Amniotic stem cell (primary cell): ENCODE measurements at regions not wholly inside any gene's neighbourhood (a gene's known extent, or its start where the extent isn't known, plus 50 kb on each side); places are given as distances from the start of the nearest gene placed in this dataset.
"Not testable (repeated sequence)": the region's sequence is repeated elsewhere in the genome, so short reads cannot be mapped to it uniquely, and the experiment has no call there.

ENCODE experiments used
- DNase-seq: peaks from one replicate; lab custom pipeline; 2025; lab: John Stamatoyannopoulos, UW

DNA sequence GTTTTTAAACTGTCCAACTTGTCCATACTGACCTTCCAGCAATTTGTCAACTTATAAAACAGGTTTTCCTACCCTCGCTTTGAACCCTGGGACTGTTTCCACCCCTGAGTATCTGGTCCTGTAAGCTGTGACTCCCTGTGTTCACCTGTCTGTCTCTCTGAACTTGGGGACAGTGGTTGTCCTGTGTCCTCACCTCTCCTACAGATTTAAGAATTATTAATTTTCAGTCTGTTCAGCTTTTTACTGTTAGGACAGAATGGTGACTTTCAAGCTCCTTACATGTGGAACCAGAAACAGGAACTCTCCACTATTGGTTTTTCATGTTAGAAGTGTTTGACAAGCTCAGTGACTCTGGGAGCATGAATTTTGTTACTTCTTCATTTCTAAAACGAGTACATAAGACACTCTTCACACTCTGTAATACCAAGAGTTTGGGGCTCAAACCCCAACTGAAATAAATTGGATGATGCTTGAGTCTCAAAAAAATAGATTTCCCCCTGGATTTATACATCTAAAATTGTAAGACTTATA, 713.9 kb downstream of the COL12A1 start:
- no peak for DNase-seq

DNA sequence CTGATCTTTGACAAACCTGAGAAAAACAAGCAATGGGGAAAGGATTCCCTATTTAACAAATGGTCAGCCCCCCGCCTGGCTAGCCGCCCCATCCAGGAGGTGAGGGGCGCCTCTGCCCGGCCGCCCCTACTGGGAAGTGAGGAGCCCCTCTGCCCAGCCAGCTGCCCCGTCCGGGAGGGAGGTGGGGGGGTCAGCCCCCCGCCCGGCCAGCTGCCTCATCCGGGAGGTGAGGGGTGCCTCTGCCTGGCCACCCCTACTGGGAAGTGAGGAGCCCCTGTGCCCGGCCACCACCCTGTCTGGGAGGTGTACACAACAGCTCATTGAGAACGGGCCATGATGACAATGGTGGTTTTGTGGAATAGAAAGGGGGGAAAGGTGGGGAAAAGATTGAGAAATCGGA, 717.1 kb downstream of the COL12A1 start:
- DNase-seq = not testable (repeated sequence)

DNA sequence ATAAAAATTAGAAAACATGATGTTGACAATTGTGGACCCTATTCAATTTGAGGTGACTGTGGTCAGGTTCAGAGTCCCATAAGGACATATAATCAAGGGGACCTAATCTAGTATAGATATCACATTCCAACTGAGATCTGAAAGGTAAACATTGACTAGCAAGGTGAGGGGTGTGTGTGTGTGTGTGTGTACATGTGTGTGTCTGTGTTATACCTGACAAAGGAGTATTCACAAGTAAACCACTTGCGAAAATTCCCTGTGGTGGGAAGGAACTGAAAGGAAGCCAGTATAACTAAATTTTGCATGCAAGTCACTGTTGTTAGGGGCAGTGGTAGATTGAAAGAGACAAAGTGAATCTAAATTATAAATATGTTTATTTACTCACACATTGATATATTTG, 723.7 kb downstream of the COL12A1 start:
- no peak for DNase-seq

DNA sequence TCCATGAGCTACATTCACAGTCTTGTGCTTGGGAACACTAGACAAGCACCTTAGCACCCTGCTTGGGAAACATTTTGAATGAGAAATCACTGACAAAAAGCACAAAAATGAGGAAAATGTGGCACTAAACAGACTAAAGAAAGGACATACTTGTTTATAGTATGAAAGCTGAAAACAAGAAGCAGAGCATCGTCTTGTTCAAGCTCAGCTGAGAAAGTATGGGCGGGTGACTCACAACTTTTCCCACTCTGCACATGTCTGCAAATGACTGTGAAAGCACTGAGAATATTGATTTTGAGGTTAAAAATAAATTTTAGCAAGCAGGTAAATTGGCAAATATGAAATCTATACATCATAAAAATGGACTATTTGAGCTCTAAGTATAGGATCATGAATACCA, 725.3 kb downstream of the COL12A1 start:
- no peak for DNase-seq

DNA sequence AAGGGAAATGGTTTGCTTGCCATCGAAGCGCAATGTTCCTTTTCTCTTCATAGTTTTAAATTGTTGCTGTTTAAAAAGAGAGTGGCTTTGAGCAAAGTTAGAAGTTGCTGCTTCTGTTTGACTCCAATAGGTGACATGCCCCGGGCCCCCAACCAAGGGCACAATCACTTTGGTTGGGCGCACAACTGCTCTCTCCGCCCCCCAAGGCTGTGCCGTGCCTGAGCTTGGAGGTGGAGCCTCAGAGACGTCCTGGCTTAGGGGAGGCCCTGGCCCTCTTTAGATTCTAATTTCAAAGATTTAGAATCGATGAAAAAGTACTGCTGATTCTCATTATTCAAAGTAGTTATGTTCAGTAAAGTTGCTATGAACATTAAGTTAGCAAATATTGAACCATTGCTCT, 725.9 kb downstream of the COL12A1 start:
- DNase-seq = no peak

DNA sequence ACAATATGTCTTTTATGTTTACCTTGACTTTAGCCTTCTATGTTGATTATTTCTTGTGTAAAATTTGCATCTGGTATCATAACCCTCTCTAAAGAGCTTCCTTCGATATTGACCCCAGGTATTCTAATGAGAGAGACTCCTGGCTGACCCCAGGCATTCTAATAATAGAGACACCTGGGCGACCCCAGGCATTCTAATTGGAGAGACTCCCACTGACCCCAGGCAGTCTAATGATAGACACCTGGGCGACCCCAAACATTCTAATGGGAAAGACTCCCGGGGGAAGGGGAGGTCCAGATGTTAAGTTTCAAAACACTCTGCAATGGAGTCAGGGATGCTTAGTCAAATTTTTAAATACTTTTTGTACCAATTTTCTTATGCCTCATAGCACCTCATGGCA, 726.4 kb downstream of the COL12A1 start:
- no peak for DNase-seq

DNA sequence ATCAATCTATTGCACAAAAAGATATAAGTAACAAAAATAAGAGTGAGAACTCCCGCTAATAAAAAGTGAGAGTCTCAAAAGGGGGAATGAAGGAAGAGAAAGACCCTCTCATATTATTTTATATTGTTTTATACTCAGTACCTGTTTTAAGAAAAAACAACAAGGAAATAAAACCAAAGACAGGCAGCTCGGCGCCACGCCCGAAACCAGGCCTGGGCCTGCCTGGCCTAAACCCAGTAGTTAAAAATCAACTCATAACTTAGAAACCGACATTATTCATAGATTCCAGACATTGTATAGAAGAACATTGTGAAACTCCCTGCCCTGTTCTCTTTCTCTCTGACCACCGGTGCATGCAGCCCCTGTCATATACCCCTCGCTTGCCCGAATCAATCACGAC, 731.8 kb downstream of the COL12A1 start:
- DNase-seq = not testable (repeated sequence)

DNA sequence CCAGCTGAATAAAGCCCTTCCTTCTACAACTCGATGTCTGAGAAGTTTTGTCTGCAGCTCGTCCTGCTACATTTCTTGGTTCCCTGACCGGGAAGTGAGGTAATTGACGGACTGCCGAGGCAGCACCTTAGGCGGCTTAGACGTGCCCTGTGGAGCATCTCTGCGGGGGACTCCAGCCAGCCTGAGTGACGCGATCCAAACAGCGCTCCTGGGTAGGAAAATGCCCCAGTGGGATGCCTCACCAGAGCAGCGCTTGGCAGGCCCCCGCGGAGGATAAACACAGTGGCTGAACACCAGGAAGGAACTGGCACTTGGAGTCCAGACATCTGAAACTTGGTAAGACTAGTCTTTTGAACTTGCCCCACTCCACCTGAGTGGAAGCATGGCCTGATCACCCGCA, 737.3 kb downstream of the COL12A1 start:
- not testable (repeated sequence) for DNase-seq

DNA sequence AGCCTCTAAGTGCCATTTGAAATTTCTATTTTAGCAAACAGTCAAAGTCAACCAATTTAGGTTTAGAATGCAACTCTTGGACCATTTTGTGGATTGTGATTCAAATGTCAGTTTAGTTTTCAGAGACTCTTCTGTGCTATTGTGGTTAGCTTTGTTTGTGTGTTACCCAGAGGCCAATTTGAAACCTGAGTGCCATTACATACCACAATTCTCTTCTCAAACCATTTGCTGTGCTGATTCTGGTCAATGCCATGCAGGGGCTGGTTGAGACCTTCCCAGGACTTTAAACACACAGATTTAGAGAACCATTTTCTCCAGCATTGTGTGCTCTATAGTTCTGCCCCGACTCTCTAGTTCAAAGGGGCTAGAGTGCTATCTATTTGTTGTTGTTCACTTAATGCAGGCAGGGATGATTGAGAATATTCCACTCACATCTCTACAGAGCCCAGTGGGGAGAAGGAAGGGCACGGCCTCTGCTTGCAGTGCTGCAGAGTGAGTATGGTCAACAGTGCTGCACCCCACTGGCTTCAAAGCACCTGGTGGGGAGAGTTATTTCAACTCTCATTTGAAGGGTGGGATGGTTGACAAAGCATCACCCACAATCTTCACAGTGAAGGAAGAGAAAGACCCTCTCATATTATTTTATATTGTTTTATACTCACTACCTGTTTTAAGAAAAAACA, 738.2 kb downstream of the COL12A1 start:
- DNase-seq = no peak

DNA sequence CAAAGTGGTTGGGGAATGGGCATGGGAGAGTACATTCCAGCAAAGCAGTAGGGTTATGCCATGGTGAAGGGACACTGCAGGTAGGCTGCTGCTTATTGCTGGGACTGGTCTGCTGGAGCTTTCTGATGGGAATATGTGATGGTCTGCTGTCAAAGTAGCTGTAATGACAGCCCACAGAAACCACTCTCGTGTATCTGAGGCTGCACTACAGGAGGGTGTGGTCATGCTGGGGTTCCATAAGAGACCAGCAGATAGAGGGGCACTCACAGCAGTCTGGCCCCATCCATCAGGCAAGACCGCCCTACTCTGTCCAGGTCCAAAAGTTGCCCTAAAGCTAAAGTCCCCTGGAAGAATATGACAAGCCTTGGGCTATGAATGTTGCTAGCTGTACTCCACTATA, 739.3 kb downstream of the COL12A1 start:
- no peak for DNase-seq

DNA sequence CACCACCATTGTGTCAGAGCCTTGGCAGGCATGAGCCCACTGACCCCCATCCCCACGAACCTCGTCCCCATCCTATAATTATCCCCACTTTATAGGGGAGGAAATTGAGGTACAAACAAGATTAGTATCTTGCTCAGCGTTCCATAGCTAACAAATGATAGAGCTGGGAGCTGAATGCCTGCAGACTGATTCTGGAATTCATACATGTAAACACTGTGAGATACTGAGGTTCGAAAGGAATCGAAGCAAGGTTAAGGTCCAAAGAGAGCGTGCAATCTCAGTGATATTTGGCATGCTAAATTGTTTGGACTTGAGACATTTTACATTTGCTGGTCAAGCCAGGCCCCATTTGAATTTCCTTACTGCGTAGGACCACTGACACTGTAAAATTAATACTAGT, 746.6 kb downstream of the COL12A1 start:
- DNase-seq = no peak

DNA sequence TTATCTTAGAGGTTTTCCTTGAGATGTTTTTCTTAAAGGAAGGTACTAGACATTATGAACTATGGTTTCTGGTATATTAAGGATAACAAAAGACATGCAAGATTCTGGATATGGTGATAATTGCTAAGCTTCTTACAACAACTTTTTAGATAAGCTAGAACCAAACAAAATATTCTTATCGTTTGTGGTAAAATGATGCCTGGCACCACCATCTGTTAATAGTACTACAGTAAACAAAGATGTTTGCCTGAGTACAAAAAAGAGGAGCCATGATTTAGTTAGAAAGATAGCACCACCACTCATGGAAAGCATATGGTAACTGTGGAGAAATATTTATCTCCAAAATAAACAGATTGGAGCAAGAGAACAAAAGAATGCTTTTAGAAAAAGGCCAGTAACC, 747.3 kb downstream of the COL12A1 start:
- DNase-seq = no peak

DNA sequence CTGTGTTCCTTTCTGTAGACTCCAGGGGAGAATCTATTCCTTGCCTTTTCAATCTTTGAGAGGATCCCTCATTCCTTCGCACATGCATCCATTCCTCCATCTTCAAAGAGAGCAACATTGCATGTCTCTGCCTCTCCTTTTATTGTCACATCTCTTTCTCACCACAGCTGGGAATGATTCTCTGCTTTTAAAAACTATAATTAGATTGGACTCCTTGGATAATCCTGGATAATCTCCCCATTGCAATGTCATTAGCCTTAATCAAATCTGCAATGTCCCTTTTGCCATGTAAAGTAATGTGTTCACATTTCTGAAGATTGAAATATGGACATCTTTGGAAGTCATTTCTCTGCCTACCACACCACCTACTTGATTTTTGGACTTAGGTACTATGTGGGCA, 750.1 kb downstream of the COL12A1 start:
- no peak for DNase-seq

DNA sequence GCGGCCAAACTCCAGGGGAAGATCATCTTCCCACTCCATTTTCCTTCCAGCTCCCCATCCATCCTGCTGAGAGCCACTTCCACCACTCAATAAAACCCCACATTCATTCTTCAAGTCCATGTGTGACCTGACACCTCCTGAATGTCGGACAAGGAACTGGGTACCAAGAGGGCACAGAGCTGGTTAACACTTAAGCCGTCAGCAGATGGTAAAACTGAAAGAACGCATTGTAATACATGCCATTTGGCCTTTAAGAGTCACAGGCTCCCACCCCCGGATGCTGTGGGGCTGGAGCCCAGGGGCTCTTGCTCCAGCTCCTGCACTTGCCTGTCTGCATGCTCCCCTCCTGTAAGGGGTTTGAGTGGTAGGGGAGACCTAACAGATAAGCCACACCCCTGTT, 753.9 kb downstream of the COL12A1 start:
- DNase-seq = no peak

DNA sequence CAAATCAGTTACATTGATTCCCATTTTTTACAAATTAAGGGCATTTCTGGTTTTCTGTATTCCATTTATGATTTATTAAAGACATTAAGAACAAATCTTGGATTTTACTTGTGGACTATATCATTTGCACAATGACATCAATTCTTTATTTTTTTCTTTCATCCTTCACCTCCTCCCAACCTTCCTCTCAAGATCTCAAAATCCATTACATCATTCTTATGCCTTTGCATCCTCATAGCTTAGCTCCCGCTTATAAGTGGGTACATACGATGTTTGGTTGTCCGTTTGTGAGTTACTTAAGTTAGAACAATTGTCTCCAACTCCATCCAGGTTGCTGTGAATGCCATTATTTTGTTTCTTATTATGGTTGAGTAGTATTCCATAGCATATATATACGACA, 752.8 kb downstream of the CD109 start:
- DNase-seq = no peak

DNA sequence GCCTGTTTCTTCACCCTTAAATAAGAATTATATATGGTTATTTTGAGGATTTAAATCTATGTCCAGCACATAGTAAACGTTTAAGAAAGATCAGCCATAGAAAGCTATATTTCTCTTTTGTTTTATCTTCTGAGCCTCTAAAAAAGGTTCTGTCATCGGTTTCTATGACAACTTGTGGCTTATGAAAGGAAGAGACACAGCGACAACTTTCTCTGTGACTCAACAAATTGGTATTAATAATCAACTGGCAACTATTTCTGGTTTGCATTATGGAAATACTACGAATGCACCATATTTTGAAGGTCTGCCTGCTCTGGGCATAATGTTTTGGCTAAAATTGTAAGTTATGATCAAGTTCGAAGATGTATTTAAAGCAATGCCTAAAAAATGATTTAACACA, 751.0 kb downstream of the CD109 start:
- no peak for DNase-seq

DNA sequence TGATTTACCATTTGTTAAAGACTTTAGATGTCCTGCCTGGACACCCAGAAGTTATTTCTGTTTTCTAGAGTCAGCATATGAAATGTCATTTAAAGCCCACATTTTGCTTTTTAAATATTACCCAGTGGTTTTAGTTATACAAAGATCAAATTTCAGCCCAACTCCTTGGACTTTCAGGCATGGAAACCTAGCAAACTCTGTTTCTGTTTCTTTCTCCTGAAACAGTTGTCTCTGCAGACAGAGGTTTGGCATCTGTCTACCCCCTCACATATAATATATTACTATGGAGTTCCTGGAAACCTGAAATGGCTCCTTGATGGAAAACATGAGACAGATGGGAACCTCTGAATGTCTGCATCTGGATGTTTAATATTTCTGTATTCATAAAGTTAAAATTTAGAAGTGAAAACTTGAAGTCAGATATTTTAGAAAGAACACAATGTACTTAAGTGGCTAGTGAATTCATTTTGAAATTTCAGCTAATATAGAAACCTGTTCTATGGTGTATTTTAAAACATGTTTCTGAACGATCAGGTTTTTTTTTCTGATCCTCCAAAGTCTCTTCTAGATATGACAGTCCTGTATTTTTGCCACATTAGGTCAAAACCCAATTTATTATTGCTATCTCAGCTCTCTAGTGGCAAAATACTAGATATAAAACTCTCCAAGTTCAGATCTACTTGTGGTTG, 743.3 kb downstream of the CD109 start:
- no peak for DNase-seq

DNA sequence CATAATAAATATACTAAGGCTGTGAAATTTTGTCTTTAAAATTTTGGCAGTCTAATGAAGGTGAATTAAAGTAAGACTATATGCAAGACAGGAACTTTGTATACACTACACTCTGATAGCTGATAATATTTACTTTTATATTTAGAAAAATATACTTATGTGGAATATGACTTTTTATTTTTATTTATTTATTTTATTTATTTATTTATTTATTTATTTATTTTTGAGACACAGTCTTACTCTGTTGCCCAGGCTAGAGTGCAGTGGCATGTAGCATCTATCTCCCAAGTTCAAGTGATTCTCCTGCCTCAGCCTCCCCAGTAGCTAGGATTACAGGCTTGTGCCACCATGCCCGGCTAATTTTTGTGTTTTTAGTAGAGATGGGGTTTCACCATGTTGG, 742.4 kb downstream of the CD109 start:
- DNase-seq = not testable (repeated sequence)

DNA sequence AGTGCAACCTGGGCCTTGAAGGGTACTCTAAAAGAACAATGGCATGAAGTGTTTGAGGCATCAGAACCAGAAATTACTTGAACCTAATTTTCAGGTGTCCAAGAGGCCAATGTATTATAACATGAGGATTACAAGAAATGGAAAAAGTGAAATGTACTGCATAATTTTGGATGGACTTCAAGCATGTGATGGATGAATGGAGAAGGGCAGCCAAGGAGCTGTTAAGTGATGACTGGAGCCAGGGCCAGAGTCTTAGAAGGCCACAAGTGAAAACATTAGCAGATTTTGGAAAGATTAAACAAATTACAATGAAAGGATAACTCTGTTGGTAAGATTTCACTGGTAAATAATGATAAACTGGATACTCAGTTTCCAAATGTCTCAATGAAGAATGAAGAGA, 738.2 kb downstream of the CD109 start:
- DNase-seq = no peak

DNA sequence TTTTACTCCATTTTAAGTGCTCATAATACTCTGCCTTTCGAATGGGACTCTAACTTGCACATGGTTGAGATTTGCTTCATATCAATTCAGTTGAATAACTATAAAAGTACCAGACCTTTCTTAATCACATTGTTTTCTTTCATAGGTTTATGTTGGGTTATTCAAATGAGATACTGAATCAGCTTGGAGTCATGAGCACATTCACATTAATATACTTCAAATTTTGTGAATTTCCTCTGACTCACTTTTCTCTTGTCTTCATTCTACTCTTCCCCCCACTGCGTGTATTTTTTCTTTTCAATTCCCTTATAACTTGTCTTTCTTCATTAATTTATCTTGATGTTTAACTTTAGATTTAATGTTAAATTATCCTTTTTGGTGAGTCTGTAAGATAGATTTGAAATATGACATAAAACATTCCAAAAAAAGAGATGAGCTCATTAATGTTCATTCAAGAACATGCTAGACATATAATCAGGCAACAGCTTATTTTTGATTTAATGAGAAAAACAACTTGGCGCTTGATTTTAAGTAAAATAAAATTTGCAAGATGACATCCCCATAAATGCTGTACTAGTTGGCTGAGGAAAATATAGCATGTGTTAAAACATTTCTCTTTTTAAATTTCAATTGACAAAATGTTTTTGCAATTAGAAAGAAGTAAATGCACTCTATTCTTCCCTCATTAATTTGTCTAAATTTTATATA, 736.0 kb downstream of the CD109 start:
- no peak for DNase-seq

DNA sequence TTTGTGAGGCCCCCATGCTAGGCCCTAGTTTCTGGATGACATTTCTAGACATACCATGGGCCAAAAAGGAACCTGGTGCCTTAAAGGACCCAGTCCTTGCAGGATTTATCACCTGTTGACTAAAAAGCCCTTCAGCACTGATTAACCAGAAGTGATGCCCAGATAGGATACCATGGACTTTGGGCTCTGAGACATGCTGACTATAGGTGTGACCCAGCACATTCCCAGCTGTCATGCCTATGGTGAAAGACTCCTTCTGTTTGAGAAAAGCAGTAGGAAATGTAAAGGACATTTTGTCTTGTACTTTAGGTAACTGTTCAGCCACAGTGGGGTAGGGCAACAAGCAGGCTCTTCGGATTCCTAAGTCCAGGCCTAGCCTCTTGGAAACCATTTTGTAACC, 724.2 kb downstream of the CD109 start:
- DNase-seq = no peak

DNA sequence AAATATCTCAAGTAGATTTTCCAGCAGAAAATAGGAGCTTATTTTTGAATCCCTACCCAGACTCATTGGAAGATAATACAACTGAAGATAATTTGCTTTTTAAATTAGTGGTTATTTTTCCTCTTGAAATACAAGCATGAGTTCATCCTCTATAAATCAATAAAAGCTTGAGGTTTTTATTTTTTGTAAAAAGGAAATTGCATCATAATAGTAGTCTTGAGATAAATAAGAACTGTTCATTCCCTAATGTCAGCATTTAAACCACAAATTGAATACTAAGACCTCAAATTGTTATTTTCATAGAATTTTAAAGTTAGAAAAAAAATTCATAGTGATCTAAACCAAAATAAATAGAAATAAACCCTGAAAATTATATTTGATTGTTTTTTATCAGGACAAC, 719.1 kb downstream of the CD109 start:
- DNase-seq = no peak

DNA sequence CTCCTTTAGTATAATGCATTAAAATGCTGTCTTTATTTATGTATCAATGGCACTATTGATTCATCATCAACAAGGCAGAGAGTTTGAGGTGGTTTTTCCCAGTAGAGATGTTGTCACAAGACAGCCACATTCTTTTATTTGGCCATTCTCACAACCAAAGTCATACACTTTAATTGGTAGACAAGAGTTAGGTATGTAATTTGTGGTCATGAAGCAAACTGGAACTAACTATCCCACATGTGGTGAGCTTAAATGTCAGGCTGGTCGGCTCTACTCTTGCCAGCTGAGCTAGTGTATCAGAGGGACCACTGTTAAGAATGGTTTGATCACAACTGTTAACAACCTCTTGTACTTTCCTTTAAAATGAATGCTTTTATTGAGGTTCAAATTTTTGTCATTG, 714.6 kb downstream of the CD109 start:
- no peak for DNase-seq
